HepG2 (cell line): ENCODE measurements at regions not wholly inside any gene's neighbourhood (a gene's known extent, or its start where the extent isn't known, plus 50 kb on each side); places are given as distances from the start of the nearest gene placed in this dataset.

Source experiments
- ASH2L ChIP-seq: fragments of 300-600, 200-600 bp; sonication (generic); IDR thresholded peaks from 2 replicates; pipeline ENCODE4 v1.7.0; 2017; ENCODE audit warnings: low read depth, mild to moderate bottlenecking, moderate library complexity, mixed read lengths, low read length; ENCODE audit not compliant: insufficient read length
- HMG20B ChIP-seq: conservative IDR thresholded peaks from 2 replicates; pipeline ENCODE4 v1.6.1; 2016; ENCODE audit warnings: missing genetic modification reagents, missing compliant biosample characterization
- HOXA3 ChIP-seq: sonication (generic); formaldehyde crosslinking; IDR thresholded peaks from 2 replicates; pipeline ENCODE4 v1.5.0; 2020; ENCODE audit warnings: missing genetic modification reagents
- JUN ChIP-seq: sonication (generic); formaldehyde crosslinking; IDR thresholded peaks from 2 replicates; pipeline ENCODE4 v1.4.0; 2020; ENCODE audit warnings: mild to moderate bottlenecking, missing genetic modification reagents
- KLF16 ChIP-seq, 2 experiments: sonication (generic) in 1 of 2; formaldehyde crosslinking in 1 of 2; IDR thresholded peaks; 2 replicates each; pipeline versions ENCODE4 v1.6.1 to v1.8.0; 2016 to 2023; ENCODE audit warnings: missing genetic modification reagents in 2 of 2, missing compliant biosample characterization in 1 of 2
- MYC ChIP-seq: sonication (generic); formaldehyde crosslinking; IDR thresholded peaks from 2 replicates; pipeline ENCODE4 v1.9.0; 2021; ENCODE audit warnings: missing genetic modification reagents, borderline replicate concordance
- PHF21A ChIP-seq: sonication (generic); formaldehyde crosslinking; IDR thresholded peaks from 2 replicates; pipeline ENCODE4 v1.5.0; 2020; ENCODE audit warnings: mild to moderate bottlenecking, missing genetic modification reagents
- PPARG ChIP-seq: conservative IDR thresholded peaks from 2 replicates; pipeline ENCODE4 v1.6.1; 2016; ENCODE audit warnings: missing biosample characterization, missing genetic modification reagents
- RORA ChIP-seq: sonication (generic); formaldehyde crosslinking; IDR thresholded peaks from 2 replicates; pipeline ENCODE4 v1.5.0; 2020; ENCODE audit warnings: mild to moderate bottlenecking, missing genetic modification reagents, moderate library complexity
- SOX6 ChIP-seq, 2 experiments: fragments of 450-650 bp in 1 of 2; sonication (generic) in 1 of 2; formaldehyde crosslinking in 1 of 2; IDR thresholded peaks; 2 replicates each; pipeline versions ENCODE4 v1.4.0 to v1.6.1; 2017 to 2020; ENCODE audit warnings: antibody characterized with exemption in 1 of 2, mild to moderate bottlenecking in 1 of 2, missing genetic modification reagents in 1 of 2
- ZNF121 ChIP-seq: sonication (generic); formaldehyde crosslinking; IDR thresholded peaks from 2 replicates; pipeline ENCODE4 v1.5.0; 2020; ENCODE audit warnings: mild to moderate bottlenecking, missing genetic modification reagents
- ZNF207 ChIP-seq: fragments of 450-650 bp; IDR thresholded peaks from 2 replicates; pipeline ENCODE4 v1.6.1; 2016; ENCODE audit warnings: antibody characterized with exemption, borderline replicate concordance
- ZNF292 ChIP-seq: sonication (generic); formaldehyde crosslinking; IDR thresholded peaks from 2 replicates; pipeline ENCODE4 v1.8.1; 2022; ENCODE audit warnings: mild to moderate bottlenecking, low read depth, missing genetic modification reagents, borderline replicate concordance
- ZNF33B ChIP-seq: sonication (generic); formaldehyde crosslinking; IDR thresholded peaks from 2 replicates; pipeline ENCODE4 v1.5.1; 2020; ENCODE audit warnings: mild to moderate bottlenecking, missing genetic modification reagents
- ZNF367 ChIP-seq: sonication (generic); formaldehyde crosslinking; IDR thresholded peaks from 2 replicates; pipeline ENCODE4 v1.4.0; 2020; ENCODE audit warnings: missing genetic modification reagents, borderline replicate concordance
- ZNF552 ChIP-seq: sonication (generic); formaldehyde crosslinking; IDR thresholded peaks from 2 replicates; pipeline ENCODE4 v1.9.0; 2022; ENCODE audit warnings: missing genetic modification reagents, mild to moderate bottlenecking, borderline replicate concordance
- ZNF850 ChIP-seq: sonication (generic); formaldehyde crosslinking; conservative IDR thresholded peaks from 2 replicates; pipeline ENCODE4 v1.9.0; 2021; ENCODE audit warnings: mild to moderate bottlenecking, missing genetic modification reagents
- TF ChIP-seq, protein P1 (sequence below): sonication (generic); formaldehyde crosslinking; IDR thresholded peaks from 2 replicates; pipeline ENCODE4 v1.4.0; 2020; ENCODE audit warnings: missing genetic modification reagents
- TF ChIP-seq, protein P2 (sequence below): sonication (generic); formaldehyde crosslinking; IDR thresholded peaks from 2 replicates; pipeline ENCODE4 v1.5.1; 2020; ENCODE audit warnings: mild to moderate bottlenecking, missing genetic modification reagents, moderate library complexity
- TF ChIP-seq, protein P3 (sequence below): sonication (generic); formaldehyde crosslinking; IDR thresholded peaks from 2 replicates; pipeline ENCODE4 v1.5.0; 2020; ENCODE audit warnings: missing genetic modification reagents
- TF ChIP-seq, protein P4 (sequence below): sonication (generic); formaldehyde crosslinking; IDR thresholded peaks from 2 replicates; pipeline ENCODE4 v1.8.1; 2022; ENCODE audit warnings: mild to moderate bottlenecking, missing genetic modification reagents

DNA sequence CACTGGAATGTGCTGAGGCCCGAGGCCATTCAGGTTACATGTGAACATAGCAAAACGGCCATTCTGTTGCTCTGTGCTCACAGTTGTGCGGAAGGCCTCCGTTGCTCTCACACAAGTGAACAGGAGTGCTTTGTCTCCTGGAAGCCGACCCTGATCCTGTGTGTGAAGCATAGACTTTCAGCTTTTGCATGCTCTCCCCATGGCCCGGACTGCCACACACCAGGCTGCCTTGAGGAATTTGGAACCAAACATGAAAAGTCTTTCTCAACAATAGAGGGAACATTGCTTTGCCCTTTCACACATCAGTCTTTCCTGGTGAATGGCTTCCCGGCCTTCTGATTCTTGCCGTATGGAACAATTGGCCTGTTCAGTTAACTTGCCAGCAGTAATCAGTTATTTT lies 154.8 kb upstream of the LRIG1 start (continued):
- TF ChIP-seq, protein P1, sequence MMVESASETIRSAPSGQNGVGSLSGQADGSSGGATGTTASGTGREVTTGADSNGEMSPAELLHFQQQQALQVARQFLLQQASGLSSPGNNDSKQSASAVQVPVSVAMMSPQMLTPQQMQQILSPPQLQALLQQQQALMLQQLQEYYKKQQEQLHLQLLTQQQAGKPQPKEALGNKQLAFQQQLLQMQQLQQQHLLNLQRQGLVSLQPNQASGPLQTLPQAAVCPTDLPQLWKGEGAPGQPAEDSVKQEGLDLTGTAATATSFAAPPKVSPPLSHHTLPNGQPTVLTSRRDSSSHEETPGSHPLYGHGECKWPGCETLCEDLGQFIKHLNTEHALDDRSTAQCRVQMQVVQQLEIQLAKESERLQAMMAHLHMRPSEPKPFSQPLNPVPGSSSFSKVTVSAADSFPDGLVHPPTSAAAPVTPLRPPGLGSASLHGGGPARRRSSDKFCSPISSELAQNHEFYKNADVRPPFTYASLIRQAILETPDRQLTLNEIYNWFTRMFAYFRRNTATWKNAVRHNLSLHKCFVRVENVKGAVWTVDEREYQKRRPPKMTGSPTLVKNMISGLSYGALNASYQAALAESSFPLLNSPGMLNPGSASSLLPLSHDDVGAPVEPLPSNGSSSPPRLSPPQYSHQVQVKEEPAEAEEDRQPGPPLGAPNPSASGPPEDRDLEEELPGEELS: 0 out of 2 replicates have a peak, but pooled peaks have one; percentile 28
- TF ChIP-seq HOXA3 (CRISPR knock-in tag) (peak; percentile 35; the same call in 1 of the 2 replicates), ZNF552 (CRISPR knock-in tag) (no peak), JUN (CRISPR knock-in tag) (no peak), ZNF850 (CRISPR knock-in tag) (no peak), ZNF367 (CRISPR knock-in tag) (no peak), PHF21A (CRISPR knock-in tag) (peak; percentile 29), ZNF292 (CRISPR knock-in tag) (peak; percentile 81; the same call in 1 of the 2 replicates), RORA (CRISPR knock-in tag) (no peak), ASH2L (no peak), ZNF121 (no peak), KLF16 (CRISPR knock-in tag; IDR thresholded peaks at IDR 0.05) (no peak), PPARG (CRISPR knock-in tag) (0 out of 2 replicates have a peak, but pooled peaks have one; percentile 32), HMG20B (CRISPR knock-in tag) (no peak), ZNF33B (CRISPR knock-in tag) (no peak), MYC (CRISPR knock-in tag) (peak; percentile 28; the same call in 1 of the 2 replicates), ZNF207 (no peak), SOX6 (IDR thresholded peaks at IDR 0.05) (no peak), SOX6 (CRISPR knock-in tag; IDR thresholded peaks at IDR 0.05) (peak; percentile 80)
- TF ChIP-seq, protein P2, sequence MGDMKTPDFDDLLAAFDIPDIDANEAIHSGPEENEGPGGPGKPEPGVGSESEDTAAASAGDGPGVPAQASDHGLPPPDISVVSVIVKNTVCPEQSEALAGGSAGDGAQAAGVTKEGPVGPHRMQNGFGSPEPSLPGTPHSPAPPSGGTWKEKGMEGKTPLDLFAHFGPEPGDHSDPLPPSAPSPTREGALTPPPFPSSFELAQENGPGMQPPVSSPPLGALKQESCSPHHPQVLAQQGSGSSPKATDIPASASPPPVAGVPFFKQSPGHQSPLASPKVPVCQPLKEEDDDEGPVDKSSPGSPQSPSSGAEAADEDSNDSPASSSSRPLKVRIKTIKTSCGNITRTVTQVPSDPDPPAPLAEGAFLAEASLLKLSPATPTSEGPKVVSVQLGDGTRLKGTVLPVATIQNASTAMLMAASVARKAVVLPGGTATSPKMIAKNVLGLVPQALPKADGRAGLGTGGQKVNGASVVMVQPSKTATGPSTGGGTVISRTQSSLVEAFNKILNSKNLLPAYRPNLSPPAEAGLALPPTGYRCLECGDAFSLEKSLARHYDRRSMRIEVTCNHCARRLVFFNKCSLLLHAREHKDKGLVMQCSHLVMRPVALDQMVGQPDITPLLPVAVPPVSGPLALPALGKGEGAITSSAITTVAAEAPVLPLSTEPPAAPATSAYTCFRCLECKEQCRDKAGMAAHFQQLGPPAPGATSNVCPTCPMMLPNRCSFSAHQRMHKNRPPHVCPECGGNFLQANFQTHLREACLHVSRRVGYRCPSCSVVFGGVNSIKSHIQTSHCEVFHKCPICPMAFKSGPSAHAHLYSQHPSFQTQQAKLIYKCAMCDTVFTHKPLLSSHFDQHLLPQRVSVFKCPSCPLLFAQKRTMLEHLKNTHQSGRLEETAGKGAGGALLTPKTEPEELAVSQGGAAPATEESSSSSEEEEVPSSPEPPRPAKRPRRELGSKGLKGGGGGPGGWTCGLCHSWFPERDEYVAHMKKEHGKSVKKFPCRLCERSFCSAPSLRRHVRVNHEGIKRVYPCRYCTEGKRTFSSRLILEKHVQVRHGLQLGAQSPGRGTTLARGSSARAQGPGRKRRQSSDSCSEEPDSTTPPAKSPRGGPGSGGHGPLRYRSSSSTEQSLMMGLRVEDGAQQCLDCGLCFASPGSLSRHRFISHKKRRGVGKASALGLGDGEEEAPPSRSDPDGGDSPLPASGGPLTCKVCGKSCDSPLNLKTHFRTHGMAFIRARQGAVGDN (CRISPR knock-in tag): peak; percentile 37; the same call in 1 of the 2 replicates
- TF ChIP-seq, protein P3, sequence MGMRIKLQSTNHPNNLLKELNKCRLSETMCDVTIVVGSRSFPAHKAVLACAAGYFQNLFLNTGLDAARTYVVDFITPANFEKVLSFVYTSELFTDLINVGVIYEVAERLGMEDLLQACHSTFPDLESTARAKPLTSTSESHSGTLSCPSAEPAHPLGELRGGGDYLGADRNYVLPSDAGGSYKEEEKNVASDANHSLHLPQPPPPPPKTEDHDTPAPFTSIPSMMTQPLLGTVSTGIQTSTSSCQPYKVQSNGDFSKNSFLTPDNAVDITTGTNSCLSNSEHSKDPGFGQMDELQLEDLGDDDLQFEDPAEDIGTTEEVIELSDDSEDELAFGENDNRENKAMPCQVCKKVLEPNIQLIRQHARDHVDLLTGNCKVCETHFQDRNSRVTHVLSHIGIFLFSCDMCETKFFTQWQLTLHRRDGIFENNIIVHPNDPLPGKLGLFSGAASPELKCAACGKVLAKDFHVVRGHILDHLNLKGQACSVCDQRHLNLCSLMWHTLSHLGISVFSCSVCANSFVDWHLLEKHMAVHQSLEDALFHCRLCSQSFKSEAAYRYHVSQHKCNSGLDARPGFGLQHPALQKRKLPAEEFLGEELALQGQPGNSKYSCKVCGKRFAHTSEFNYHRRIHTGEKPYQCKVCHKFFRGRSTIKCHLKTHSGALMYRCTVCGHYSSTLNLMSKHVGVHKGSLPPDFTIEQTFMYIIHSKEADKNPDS (CRISPR knock-in tag): no peak
- TF ChIP-seq, protein P4, sequence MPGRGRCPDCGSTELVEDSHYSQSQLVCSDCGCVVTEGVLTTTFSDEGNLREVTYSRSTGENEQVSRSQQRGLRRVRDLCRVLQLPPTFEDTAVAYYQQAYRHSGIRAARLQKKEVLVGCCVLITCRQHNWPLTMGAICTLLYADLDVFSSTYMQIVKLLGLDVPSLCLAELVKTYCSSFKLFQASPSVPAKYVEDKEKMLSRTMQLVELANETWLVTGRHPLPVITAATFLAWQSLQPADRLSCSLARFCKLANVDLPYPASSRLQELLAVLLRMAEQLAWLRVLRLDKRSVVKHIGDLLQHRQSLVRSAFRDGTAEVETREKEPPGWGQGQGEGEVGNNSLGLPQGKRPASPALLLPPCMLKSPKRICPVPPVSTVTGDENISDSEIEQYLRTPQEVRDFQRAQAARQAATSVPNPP (CRISPR knock-in tag): no peak
